ENCODE measurements at regions not wholly inside any gene's neighbourhood (a gene's known extent, or its start where the extent isn't known, plus 50 kb on each side); places are given as distances from the start of the nearest gene placed in this dataset.

DNA sequence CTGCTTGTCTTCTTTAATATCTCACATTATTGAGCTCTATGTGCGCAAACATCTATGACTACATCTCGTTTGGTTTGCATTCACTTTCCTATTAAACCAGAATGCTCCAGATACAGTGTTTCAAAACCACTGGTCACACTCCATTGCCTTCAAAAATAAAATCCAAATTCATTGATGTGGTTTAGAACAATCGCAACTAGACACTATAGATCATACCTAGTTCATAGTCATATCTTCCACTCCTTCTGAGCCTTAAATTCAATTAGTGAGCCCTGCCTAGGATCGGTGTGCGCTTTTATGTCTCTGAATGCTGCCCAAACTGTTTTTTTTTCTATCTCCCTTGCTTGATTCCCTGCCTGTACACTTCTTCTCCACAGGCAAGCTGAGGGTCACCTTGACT is 238.5 kb upstream of the RGPD4 start:
- TF ChIP-seq, protein P1, sequence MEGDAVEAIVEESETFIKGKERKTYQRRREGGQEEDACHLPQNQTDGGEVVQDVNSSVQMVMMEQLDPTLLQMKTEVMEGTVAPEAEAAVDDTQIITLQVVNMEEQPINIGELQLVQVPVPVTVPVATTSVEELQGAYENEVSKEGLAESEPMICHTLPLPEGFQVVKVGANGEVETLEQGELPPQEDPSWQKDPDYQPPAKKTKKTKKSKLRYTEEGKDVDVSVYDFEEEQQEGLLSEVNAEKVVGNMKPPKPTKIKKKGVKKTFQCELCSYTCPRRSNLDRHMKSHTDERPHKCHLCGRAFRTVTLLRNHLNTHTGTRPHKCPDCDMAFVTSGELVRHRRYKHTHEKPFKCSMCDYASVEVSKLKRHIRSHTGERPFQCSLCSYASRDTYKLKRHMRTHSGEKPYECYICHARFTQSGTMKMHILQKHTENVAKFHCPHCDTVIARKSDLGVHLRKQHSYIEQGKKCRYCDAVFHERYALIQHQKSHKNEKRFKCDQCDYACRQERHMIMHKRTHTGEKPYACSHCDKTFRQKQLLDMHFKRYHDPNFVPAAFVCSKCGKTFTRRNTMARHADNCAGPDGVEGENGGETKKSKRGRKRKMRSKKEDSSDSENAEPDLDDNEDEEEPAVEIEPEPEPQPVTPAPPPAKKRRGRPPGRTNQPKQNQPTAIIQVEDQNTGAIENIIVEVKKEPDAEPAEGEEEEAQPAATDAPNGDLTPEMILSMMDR (IDR thresholded peaks at IDR 0.05; ENCODE audit: poor library complexity): no peak
- TF ChIP-seq EZH2 (IDR thresholded peaks at IDR 0.05; ENCODE audit: borderline replicate concordance) (no peak), EZH2phosphoT487 (IDR thresholded peaks at IDR 0.05; ENCODE audit: low read depth, severe bottlenecking, unreplicated experiment) (no peak)

Measured in hepatocyte (in vitro differentiated cells).